H1 (cell line): ENCODE measurements at regions not wholly inside any gene's neighbourhood (a gene's known extent, or its start where the extent isn't known, plus 50 kb on each side); places are given as distances from the start of the nearest gene placed in this dataset.

Source experiments
- ASH2L ChIP-seq: fragments of 200-600, 300-600 bp; sonication (generic); IDR thresholded peaks from one replicate; pipeline ENCODE4 v1.7.1; 2017; ENCODE audit warnings: low read length
- BACH1 ChIP-seq: IDR thresholded peaks from 2 replicates; pipeline ENCODE4 v1.6.1; 2012; ENCODE audit warnings: low read length, improper control_type of control experiment
- CHD7 ChIP-seq: fragments of 300-600 bp; sonication (generic); IDR thresholded peaks from 2 replicates; pipeline ENCODE4 v1.7.1; 2012; ENCODE audit warnings: low read length, moderate library complexity, mild to moderate bottlenecking, inconsistent platforms; ENCODE audit not compliant: insufficient replicate concordance
- E2F6 ChIP-seq: IDR thresholded peaks from 2 replicates; pipeline ENCODE4 v1.6.1; 2012; ENCODE audit warnings: inconsistent platforms
- EP300 ChIP-seq, 2 experiments: IDR thresholded peaks; 1 replicate in 1 of 2; 2 replicates in 1 of 2; pipeline ENCODE4 v1.6.1; 2011 to 2012; ENCODE audit warnings: low read depth in 2 of 2, low read length in 2 of 2, mild to moderate bottlenecking in 2 of 2, borderline replicate concordance in 1 of 2, inconsistent platforms in 1 of 2, moderate library complexity in 1 of 2
- GTF2F1 ChIP-seq: IDR thresholded peaks from 2 replicates; pipeline ENCODE4 v1.6.1; 2012; ENCODE audit warnings: low read depth, low read length, improper control_type of control experiment, borderline replicate concordance
- KDM1A ChIP-seq: fragments of 200-600, 300-600 bp; sonication (generic); IDR thresholded peaks from 2 replicates; pipeline ENCODE4 v1.7.1; 2016; ENCODE audit warnings: mild to moderate bottlenecking, low read length, borderline replicate concordance
- MAFK ChIP-seq: IDR thresholded peaks from 2 replicates; pipeline ENCODE4 v1.6.1; 2012; ENCODE audit warnings: low read depth, mild to moderate bottlenecking, improper control_type of control experiment, low read length
- RFX5 ChIP-seq: IDR thresholded peaks from 2 replicates; pipeline ENCODE4 v1.6.1; 2011; ENCODE audit warnings: low read depth, low read length, improper control_type of control experiment, borderline replicate concordance
- SRF ChIP-seq: IDR thresholded peaks from 2 replicates; pipeline ENCODE4 v1.6.1; 2011; ENCODE audit warnings: mild to moderate bottlenecking, low read depth, low read length, moderate library complexity
- SUZ12 ChIP-seq: fragments of 200-600 bp; sonication (generic); IDR thresholded peaks from 2 replicates; pipeline ENCODE4 v1.6.1; 2012; ENCODE audit warnings: mild to moderate bottlenecking, inconsistent platforms, low read length, moderate library complexity, mixed read lengths

- no peak for TF ChIP-seq CHD7
- TF ChIP-seq GTF2F1 = no peak
- TF ChIP-seq BACH1 = no peak
- TF ChIP-seq ASH2L = no peak
- TF ChIP-seq KDM1A = no peak
- no peak for TF ChIP-seq RFX5
- TF ChIP-seq SUZ12 = no peak
- no peak for TF ChIP-seq MAFK
- no peak for TF ChIP-seq E2F6
- TF ChIP-seq SRF = no peak
- TF ChIP-seq EP300 (IDR thresholded peaks at IDR 0.05; ENCODE audit: borderline replicate concordance in 1 of 2, low read depth in 2 of 2, low read length in 2 of 2) = no peak
These were observed 580.9 kb upstream of the WWC1 start (continued) for GRCh38 chr5:167710444-167711073.
